PC-9 (cell line): ENCODE measurements at regions not wholly inside any gene's neighbourhood (a gene's known extent, or its start where the extent isn't known, plus 50 kb on each side); places are given as distances from the start of the nearest gene placed in this dataset.

Source experiments
- BruUV-seq: library from RNA; stranded (reverse); fragments of 400-500 nt; replicated peaks from 2 replicates; lab custom pipeline; 2021; lab: Mats Ljungman, UMichigan
- CTCF ChIA-PET: fragments of 300-600 bp; sonication (Branson Sonifier 250); formaldehyde crosslinking; loops from one replicate; lab custom pipeline; 2022; ENCODE audit warnings: antibody characterized with exemption; lab: Charles Lee
- POLR2A ChIA-PET: fragments of 300-600 bp; sonication (Branson Sonifier 250); formaldehyde crosslinking; loops from one replicate; lab custom pipeline; 2022; ENCODE audit warnings: antibody characterized with exemption; ENCODE audit not compliant: unreplicated experiment; lab: Charles Lee
- DNase-seq, 2 experiments: peaks; one replicate each; pipeline versions ENCODE4 v3.0.0 to v3.0.0-alpha.2; 2015 to 2022; ENCODE audit warnings: mixed read lengths in 1 of 2
- H2AFZ ChIP-seq: fragments of 200-600 bp; sonication (generic); 2 replicates; pipeline ENCODE4 v1.8.1; 2017; ENCODE audit warnings: antibody characterized with exemption
- H3F3A ChIP-seq: fragments of 200-600 bp; sonication (generic); 2 replicates; pipeline ENCODE4 v1.8.1; 2017; ENCODE audit warnings: antibody characterized with exemption, mild to moderate bottlenecking, low read depth; ENCODE audit not compliant: insufficient read depth
- H3K27ac ChIP-seq: fragments of 200-600 bp; sonication (generic); 2 replicates; pipeline ENCODE4 v1.6.1; 2016; ENCODE audit warnings: mixed run types
- H3K27me3 ChIP-seq: fragments of 200-600 bp; sonication (generic); 2 replicates; pipeline ENCODE4 v1.6.1; 2016; ENCODE audit warnings: low read depth, mixed run types; ENCODE audit not compliant: insufficient read depth
- H3K36me3 ChIP-seq: fragments of 200-600 bp; sonication (generic); 2 replicates; pipeline ENCODE4 v1.6.1; 2016; ENCODE audit warnings: low read depth, mixed run types
- H3K4me1 ChIP-seq: fragments of 200-600 bp; sonication (generic); replicated peaks from 2 replicates; pipeline ENCODE4 v1.6.1; 2016; ENCODE audit warnings: mixed run types; ENCODE audit not compliant: insufficient read depth
- H3K4me2 ChIP-seq: fragments of 200-600 bp; sonication (generic); 2 replicates; pipeline ENCODE4 v1.6.1; 2017; ENCODE audit warnings: mixed run types
- H3K4me3 ChIP-seq: fragments of 200-600 bp; sonication (generic); 2 replicates; pipeline ENCODE4 v1.6.1; 2016; ENCODE audit warnings: mixed run types
- H3K79me2 ChIP-seq: fragments of 200-600 bp; sonication (generic); 2 replicates; pipeline ENCODE4 v1.6.1; 2017; ENCODE audit warnings: low read depth, mixed run types
- H3K9me2 ChIP-seq: fragments of 200-600 bp; sonication (generic); 2 replicates; pipeline ENCODE4 v1.8.1; 2017; ENCODE audit warnings: mild to moderate bottlenecking; ENCODE audit not compliant: insufficient read depth
- H3K9me3 ChIP-seq: fragments of 200-600 bp; sonication (generic); 2 replicates; pipeline ENCODE4 v1.8.1; 2016; ENCODE audit warnings: low read depth; ENCODE audit not compliant: insufficient read depth
- H4K20me1 ChIP-seq: fragments of 200-600 bp; sonication (generic); 2 replicates; pipeline ENCODE4 v1.8.1; 2017; ENCODE audit not compliant: insufficient read depth
- CTCF ChIP-seq: fragments of 200-600 bp; sonication (generic); conservative IDR thresholded peaks from 2 replicates; pipeline ENCODE4 v1.6.1; 2017; ENCODE audit warnings: mixed run types, antibody characterized with exemption, mild to moderate bottlenecking, moderate library complexity
- EZH2 ChIP-seq: fragments of 200-600 bp; sonication (generic); IDR thresholded peaks from 2 replicates; pipeline ENCODE4 v1.8.0; 2017; ENCODE audit warnings: antibody characterized with exemption, low read depth
- intact Hi-C: fragments of 100-400 bp; cut with micrococcal nuclease; formaldehyde crosslinking; loops from one replicate; pipeline ENCODE4 v1.10.0; 2022; ENCODE audit not compliant: unreplicated experiment

GRCh38 chr11:13227676-13228255 is 49.8 kb upstream of the BMAL1 start:
- no peaks in the 10 kb centered on the region for H4K20me1 ChIP-seq
- no TSS peak for BruUV-seq
- H3K9me2 ChIP-seq, result no peaks in the 10 kb centered on the region
- no peak overlapping the region for H2AFZ ChIP-seq
- no peaks in the 10 kb centered on the region for H3K79me2 ChIP-seq
- POLR2A ChIA-PET, result no interaction called here
- H3F3A ChIP-seq, result no peaks in the 10 kb centered on the region
- no peak for TF ChIP-seq CTCF
- TF ChIP-seq EZH2, result no peak
- H3K4me3 ChIP-seq, result no peak overlapping the region
- CTCF ChIA-PET, result no interaction called here
- no peaks in the 10 kb centered on the region; the same call in 1 of the 2 replicates for H3K4me1 ChIP-seq
- no peak for DNase-seq
- H3K27me3 ChIP-seq, result no peaks in the 10 kb centered on the region
- no peak overlapping the region for H3K4me2 ChIP-seq
- no peak overlapping the region for H3K27ac ChIP-seq
- H3K9me3 ChIP-seq, result no peaks in the 10 kb centered on the region
- no peaks in the 10 kb centered on the region for H3K36me3 ChIP-seq
- intact Hi-C loops, result no loop called here
